DND-41 (cell line): ENCODE measurements at regions not wholly inside any gene's neighbourhood (a gene's known extent, or its start where the extent isn't known, plus 50 kb on each side); places are given as distances from the start of the nearest gene placed in this dataset.

Experiments
- ATAC-seq: fragments of 200-7000 bp; cut with Tn5 transposase; 3 replicates; pipeline ENCODE4 v1.9.1; 2021; ENCODE audit warnings: low read depth; ENCODE audit not compliant: insufficient read depth
- DNase-seq: peaks from one replicate; pipeline ENCODE4 v3.0.0-alpha.2; 2020
- H2AFZ ChIP-seq: 2 replicates; pipeline ENCODE4 v1.6.0; 2012; ENCODE audit warnings: low read depth, low read length
- H3K27ac ChIP-seq: 2 replicates; pipeline ENCODE4 v1.5.1; 2012; ENCODE audit warnings: low read length, inconsistent platforms
- H3K27me3 ChIP-seq: fragments of 200-600 bp; sonication (generic); 2 replicates; pipeline ENCODE4 v1.6.0; 2012; ENCODE audit warnings: low read length, mild to moderate bottlenecking, inconsistent platforms; ENCODE audit not compliant: insufficient read depth, poor library complexity
- H3K36me3 ChIP-seq: 2 replicates; pipeline ENCODE4 v1.5.1; 2012; ENCODE audit warnings: low read length, inconsistent platforms; ENCODE audit not compliant: insufficient read depth
- H3K4me1 ChIP-seq: 2 replicates; pipeline ENCODE4 v1.5.1; 2012; ENCODE audit warnings: mild to moderate bottlenecking, low read length; ENCODE audit not compliant: insufficient read depth
- H3K4me2 ChIP-seq: 2 replicates; pipeline ENCODE4 v1.6.0; 2012; ENCODE audit warnings: mild to moderate bottlenecking, moderate library complexity, low read length, inconsistent platforms; ENCODE audit not compliant: insufficient read depth
- H3K4me3 ChIP-seq, 2 experiments: fragments of 200-600 bp in 1 of 2; shearing (Covaris generic) in 1 of 2; 2 replicates each; pipeline ENCODE4 v1.5.1; 2012 to 2016; ENCODE audit warnings: inconsistent platforms in 2 of 2, low read length in 2 of 2, mild to moderate bottlenecking in 2 of 2, low read depth in 1 of 2, moderate library complexity in 1 of 2
- H3K79me2 ChIP-seq: 2 replicates; pipeline ENCODE4 v1.6.0; 2012; ENCODE audit warnings: low read length, inconsistent platforms; ENCODE audit not compliant: insufficient read depth
- H3K9ac ChIP-seq: 2 replicates; pipeline ENCODE4 v1.6.0; 2012; ENCODE audit warnings: low read depth, mild to moderate bottlenecking, inconsistent platforms, low read length, moderate library complexity
- H3K9me3 ChIP-seq: 2 replicates; pipeline ENCODE4 v1.5.1; 2012; ENCODE audit warnings: low read length, moderate library complexity, mild to moderate bottlenecking, inconsistent platforms; ENCODE audit not compliant: insufficient read depth, severe bottlenecking
- H4K20me1 ChIP-seq: 2 replicates; pipeline ENCODE4 v1.6.0; 2012; ENCODE audit warnings: low read length; ENCODE audit not compliant: insufficient read depth
- CTCF ChIP-seq: IDR thresholded peaks from 2 replicates; pipeline ENCODE4 v1.5.1; 2012; ENCODE audit warnings: borderline replicate concordance, low read length, moderate library complexity, mild to moderate bottlenecking; ENCODE audit not compliant: poor library complexity, severe bottlenecking; ENCODE audit errors: extremely low read depth
- EZH2 ChIP-seq: IDR thresholded peaks from 3 replicates; pipeline ENCODE4 v1.6.1; 2012; ENCODE audit warnings: borderline replicate concordance, low read depth, mild to moderate bottlenecking, moderate library complexity, low read length, inconsistent platforms; ENCODE audit not compliant: severe bottlenecking

- Histone ChIP-seq H2AFZ (no peak overlapping the region), H4K20me1 (no peaks in the 10 kb centered on the region), H3K27me3 (no peaks in the 10 kb centered on the region), H3K9me3 (no peaks in the 10 kb centered on the region), H3K9ac (no peak overlapping the region), H3K36me3 (no peaks in the 10 kb centered on the region), H3K27ac (no peak overlapping the region), H3K79me2 (no peaks in the 10 kb centered on the region), H3K4me1 (no peaks in the 10 kb centered on the region), H3K4me3 (no peak overlapping the region), H3K4me2 (no peak overlapping the region)
- DNase-seq (no peak), ATAC-seq (no peak)
- no peak for TF ChIP-seq CTCF
- TF ChIP-seq EZH2: no peak
Observed at GRCh38 chr10:47115322-47115721, 184.7 kb upstream of the GDF10 start.

GRCh38 chr10:47116445-47116844 is 183.6 kb upstream of the GDF10 start:
- no peak for ATAC-seq
- no peak overlapping the region for H2AFZ ChIP-seq

GRCh38 chr10:47118326-47118725 is 181.7 kb upstream of the GDF10 start:
- Histone ChIP-seq H3K4me2 (no peak overlapping the region), H3K36me3 (no peaks in the 10 kb centered on the region), H3K79me2 (no peaks in the 10 kb centered on the region), H3K27ac (no peak overlapping the region), H3K4me1 (no peaks in the 10 kb centered on the region), H2AFZ (no peak overlapping the region), H4K20me1 (no peaks in the 10 kb centered on the region), H3K9ac (no peak overlapping the region), H3K27me3 (no peaks in the 10 kb centered on the region), H3K9me3 (no peaks in the 10 kb centered on the region), H3K4me3 (no peak overlapping the region)
- ATAC-seq (no peak), DNase-seq (no peak)
- TF ChIP-seq EZH2: no peak
- no peak for TF ChIP-seq CTCF

More at GRCh38 chr10:47116445-47116844, 183.6 kb upstream of the GDF10 start:
- TF ChIP-seq EZH2 (no peak), CTCF (no peak)
- H3K27me3 ChIP-seq: no peaks in the 10 kb centered on the region
- H3K4me2 ChIP-seq: no peak overlapping the region
- H3K36me3 ChIP-seq: no peaks in the 10 kb centered on the region
- DNase-seq: no peak
- H3K4me1 ChIP-seq: no peaks in the 10 kb centered on the region
- H3K79me2 ChIP-seq: no peaks in the 10 kb centered on the region
- no peaks in the 10 kb centered on the region for H4K20me1 ChIP-seq
- H3K9me3 ChIP-seq: no peaks in the 10 kb centered on the region
- H3K9ac ChIP-seq: no peak overlapping the region
- no peak overlapping the region for H3K4me3 ChIP-seq
- no peak overlapping the region for H3K27ac ChIP-seq

- H3K9ac ChIP-seq: no peak overlapping the region
- no peaks in the 10 kb centered on the region for H4K20me1 ChIP-seq
- H3K36me3 ChIP-seq: no peaks in the 10 kb centered on the region
- H3K4me1 ChIP-seq: no peaks in the 10 kb centered on the region
- no peak overlapping the region for H3K4me3 ChIP-seq
- ATAC-seq (no peak), DNase-seq (no peak)
- no peak overlapping the region for H3K4me2 ChIP-seq
- no peaks in the 10 kb centered on the region for H3K79me2 ChIP-seq
- H3K9me3 ChIP-seq: no peaks in the 10 kb centered on the region
- TF ChIP-seq CTCF (no peak), EZH2 (no peak)
- no peaks in the 10 kb centered on the region for H3K27me3 ChIP-seq
- no peak overlapping the region for H2AFZ ChIP-seq
- H3K27ac ChIP-seq: no peak overlapping the region
Observed at GRCh38 chr10:47121336-47121735, 178.7 kb upstream of the GDF10 start.
